ENCODE measurements at regions not wholly inside any gene's neighbourhood (a gene's known extent, or its start where the extent isn't known, plus 50 kb on each side); places are given as distances from the start of the nearest gene placed in this dataset.

DNA sequence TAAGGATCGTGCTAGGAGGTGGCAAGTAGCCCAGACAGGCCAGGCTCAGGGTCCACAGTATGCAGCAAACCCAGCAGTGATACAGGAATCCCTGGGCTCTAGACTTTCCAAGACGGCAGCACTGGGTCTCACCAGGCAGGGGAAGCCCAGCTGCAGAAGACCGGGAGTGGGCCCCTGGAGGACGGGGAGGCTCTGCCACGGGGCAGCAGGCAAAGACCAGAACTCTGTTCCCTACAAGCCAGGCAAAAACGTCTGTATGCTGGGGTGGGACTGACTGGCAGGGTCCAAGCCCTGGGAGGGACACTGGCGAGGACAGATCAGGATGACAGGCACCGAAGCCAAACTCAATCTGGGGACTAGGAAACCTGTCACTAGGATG, 98.9 kb upstream of the SEC11C start:
- TF ChIP-seq SUZ12 (IDR thresholded peaks at IDR 0.05; ENCODE audit: low read length) (no peak), CHD2 (IDR thresholded peaks at IDR 0.05; ENCODE audit: low read length) (no peak), RAD21 (IDR thresholded peaks at IDR 0.05 in 1 of 2, conservative IDR thresholded peaks at IDR 0.05 in 1 of 2; ENCODE audit: low read depth in 2 of 2, low read length in 2 of 2) (no peak), MAFK (IDR thresholded peaks at IDR 0.05; ENCODE audit: low read depth, low read length) (no peak), NRF1 (IDR thresholded peaks at IDR 0.05; ENCODE audit: low read depth, low read length) (no peak), POLR2AphosphoS5 (IDR thresholded peaks at IDR 0.05; ENCODE audit: low read depth, low read length) (no peak), EZH2 (IDR thresholded peaks at IDR 0.05; ENCODE audit: low read depth, low read length, severe bottlenecking) (no peak), HDAC2 (IDR thresholded peaks at IDR 0.05; ENCODE audit: borderline replicate concordance in 1 of 2, low read depth in 2 of 2, low read length in 2 of 2) (no peak), POLR2A (IDR thresholded peaks at IDR 0.05; ENCODE audit: control extremely low read depth in 1 of 2, low read depth in 2 of 2, low read length in 2 of 2) (no peak), BCL11A (IDR thresholded peaks at IDR 0.05; ENCODE audit: low read depth in 2 of 2, low read length in 2 of 2) (no peak)
- TF ChIP-seq, protein P1, sequence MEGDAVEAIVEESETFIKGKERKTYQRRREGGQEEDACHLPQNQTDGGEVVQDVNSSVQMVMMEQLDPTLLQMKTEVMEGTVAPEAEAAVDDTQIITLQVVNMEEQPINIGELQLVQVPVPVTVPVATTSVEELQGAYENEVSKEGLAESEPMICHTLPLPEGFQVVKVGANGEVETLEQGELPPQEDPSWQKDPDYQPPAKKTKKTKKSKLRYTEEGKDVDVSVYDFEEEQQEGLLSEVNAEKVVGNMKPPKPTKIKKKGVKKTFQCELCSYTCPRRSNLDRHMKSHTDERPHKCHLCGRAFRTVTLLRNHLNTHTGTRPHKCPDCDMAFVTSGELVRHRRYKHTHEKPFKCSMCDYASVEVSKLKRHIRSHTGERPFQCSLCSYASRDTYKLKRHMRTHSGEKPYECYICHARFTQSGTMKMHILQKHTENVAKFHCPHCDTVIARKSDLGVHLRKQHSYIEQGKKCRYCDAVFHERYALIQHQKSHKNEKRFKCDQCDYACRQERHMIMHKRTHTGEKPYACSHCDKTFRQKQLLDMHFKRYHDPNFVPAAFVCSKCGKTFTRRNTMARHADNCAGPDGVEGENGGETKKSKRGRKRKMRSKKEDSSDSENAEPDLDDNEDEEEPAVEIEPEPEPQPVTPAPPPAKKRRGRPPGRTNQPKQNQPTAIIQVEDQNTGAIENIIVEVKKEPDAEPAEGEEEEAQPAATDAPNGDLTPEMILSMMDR (IDR thresholded peaks at IDR 0.05; ENCODE audit: control extremely low read depth in 1 of 3, insufficient read depth in 1 of 3, low read depth in 1 of 3, low read length in 3 of 3) = no peak
- TF ChIP-seq, protein P2, sequence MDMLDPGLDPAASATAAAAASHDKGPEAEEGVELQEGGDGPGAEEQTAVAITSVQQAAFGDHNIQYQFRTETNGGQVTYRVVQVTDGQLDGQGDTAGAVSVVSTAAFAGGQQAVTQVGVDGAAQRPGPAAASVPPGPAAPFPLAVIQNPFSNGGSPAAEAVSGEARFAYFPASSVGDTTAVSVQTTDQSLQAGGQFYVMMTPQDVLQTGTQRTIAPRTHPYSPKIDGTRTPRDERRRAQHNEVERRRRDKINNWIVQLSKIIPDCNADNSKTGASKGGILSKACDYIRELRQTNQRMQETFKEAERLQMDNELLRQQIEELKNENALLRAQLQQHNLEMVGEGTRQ (IDR thresholded peaks at IDR 0.05; ENCODE audit: low read length) = no peak
